Caco-2 (cell line): ENCODE measurements at regions not wholly inside any gene's neighbourhood (a gene's known extent, or its start where the extent isn't known, plus 50 kb on each side); places are given as distances from the start of the nearest gene placed in this dataset.

Experiments
- BruUV-seq: library from RNA; stranded (reverse); fragments of 400-500 nt; replicated peaks from 2 replicates; lab custom pipeline; 2021; lab: Mats Ljungman, UMichigan
- CTCF ChIA-PET: fragments of 300-600 bp; sonication (Branson Sonifier 250); formaldehyde crosslinking; loops from one replicate; lab custom pipeline; 2022; ENCODE audit warnings: antibody characterized with exemption; lab: Charles Lee
- POLR2A ChIA-PET: fragments of 300-600 bp; sonication (Branson Sonifier 250); formaldehyde crosslinking; loops from one replicate; lab custom pipeline; 2022; ENCODE audit warnings: antibody characterized with exemption; lab: Charles Lee
- DNase-seq, 2 experiments: peaks; one replicate each; pipeline versions ENCODE4 v3.0.0 to v3.0.0-alpha.2; 2020 to 2022
- H3K27me3 ChIP-seq: replicated peaks from 2 replicates; pipeline ENCODE4 v1.6.0; 2011; ENCODE audit warnings: low read length; ENCODE audit not compliant: control insufficient read depth, insufficient read depth
- H3K36me3 ChIP-seq: 2 replicates; pipeline ENCODE4 v1.5.1; 2011; ENCODE audit warnings: low read length; ENCODE audit not compliant: control insufficient read depth, insufficient read depth
- H3K4me1 ChIP-seq: fragments of 250-450 bp; sonication (Bioruptor Pico); 2 replicates; pipeline ENCODE4 v1.5.1; 2020; ENCODE audit warnings: mild to moderate bottlenecking
- H3K4me3 ChIP-seq: 2 replicates; pipeline ENCODE4 v1.5.1; 2011; ENCODE audit warnings: low read depth, mild to moderate bottlenecking, control low read depth, low read length
- H3K9me3 ChIP-seq: fragments of 250-450 bp; sonication (Bioruptor Pico); 2 replicates; pipeline ENCODE4 v1.5.1; 2020; ENCODE audit warnings: mild to moderate bottlenecking, moderate library complexity
- H3K27ac Mint-ChIP-seq: one replicate; pipeline ENCODE4 v1.8.0; 2022; ENCODE audit warnings: mixed read lengths; ENCODE audit not compliant: unreplicated experiment
- H3K27me3 Mint-ChIP-seq: one replicate; pipeline ENCODE4 v1.8.0; 2022; ENCODE audit warnings: mixed read lengths; ENCODE audit not compliant: insufficient read depth, unreplicated experiment
- H3K36me3 Mint-ChIP-seq: one replicate; pipeline ENCODE4 v1.8.0; 2022; ENCODE audit warnings: mild to moderate bottlenecking, mixed read lengths; ENCODE audit not compliant: insufficient read depth, unreplicated experiment
- H3K4me1 Mint-ChIP-seq: one replicate; pipeline ENCODE4 v1.8.0; 2022; ENCODE audit warnings: low read depth, mixed read lengths; ENCODE audit not compliant: unreplicated experiment
- H3K4me3 Mint-ChIP-seq: one replicate; pipeline ENCODE4 v1.8.0; 2022; ENCODE audit warnings: mild to moderate bottlenecking, moderate library complexity, mixed read lengths; ENCODE audit not compliant: unreplicated experiment
- H3K9me3 Mint-ChIP-seq: one replicate; pipeline ENCODE4 v1.8.0; 2022; ENCODE audit warnings: mixed read lengths; ENCODE audit not compliant: unreplicated experiment
- CTCF ChIP-seq, 2 experiments: fragments of 200-600 bp in 1 of 2; IDR thresholded peaks; 1 replicate in 1 of 2; 2 replicates in 1 of 2; pipeline versions ENCODE4 v1.5.1 to v1.8.0; 2011 to 2022; ENCODE audit warnings: antibody characterized with exemption in 1 of 2, control low read depth in 1 of 2, inconsistent platforms in 1 of 2, low read depth in 1 of 2, low read length in 1 of 2, mild to moderate bottlenecking in 1 of 2, moderate library complexity in 1 of 2; ENCODE audit not compliant: insufficient read depth in 1 of 2, severe bottlenecking in 1 of 2, unreplicated experiment in 1 of 2
- intact Hi-C: fragments of 100-400 bp; cut with micrococcal nuclease; formaldehyde crosslinking; loops from one replicate; pipeline ENCODE4 v1.10.0; 2022; ENCODE audit not compliant: unreplicated experiment

DNA sequence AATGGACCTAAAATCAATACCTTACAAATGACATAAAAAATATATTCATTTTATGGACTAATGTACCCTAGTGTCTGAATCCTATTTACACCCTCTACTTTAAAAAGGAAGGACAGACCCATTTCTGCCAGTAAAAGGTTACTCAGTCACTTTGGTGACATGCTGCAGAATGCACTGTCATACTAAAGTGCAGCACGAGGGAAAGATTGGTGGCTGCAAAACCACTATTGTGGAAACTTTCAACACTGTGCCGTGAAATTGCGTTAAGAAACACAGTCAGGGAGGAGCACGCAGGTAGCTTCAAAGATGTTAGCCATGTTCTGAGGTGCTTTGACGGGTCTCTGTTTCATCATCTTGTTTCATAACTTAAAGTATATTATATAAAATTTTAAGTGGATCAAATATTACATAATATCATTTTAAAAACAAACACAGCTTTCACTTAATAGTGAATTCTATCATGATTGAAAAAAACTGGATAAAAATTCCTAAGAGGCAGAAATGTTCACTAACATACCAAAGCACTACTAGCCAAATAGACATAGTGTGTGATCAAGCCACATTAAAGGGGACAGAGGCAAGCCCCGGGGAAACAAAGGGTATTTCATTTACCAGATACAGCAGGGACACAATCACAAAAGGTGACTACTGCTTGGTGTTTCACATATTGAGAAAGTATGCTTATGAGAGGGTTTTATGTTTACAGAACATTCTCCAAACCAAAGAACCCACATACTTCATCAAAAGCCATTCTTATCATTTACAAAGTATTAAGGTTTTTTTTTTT is 330.8 kb upstream of the SOX5 start:
- Histone ChIP-seq H3K4me1 (no peaks in the 10 kb centered on the region), H3K4me3 (no peak overlapping the region), H3K9me3 (no peaks in the 10 kb centered on the region), H3K36me3 (no peaks in the 10 kb centered on the region), H3K27me3 (no peaks in the 10 kb centered on the region)
- peaks cover 7% of the 10 kb centered on the region for H3K4me1 Mint-ChIP-seq
- H3K27me3 Mint-ChIP-seq: no peaks in the 10 kb centered on the region
- CTCF ChIA-PET: no interaction called here
- POLR2A ChIA-PET: no interaction called here
- H3K9me3 Mint-ChIP-seq: no peaks in the 10 kb centered on the region
- BruUV-seq: no TSS peak
- H3K36me3 Mint-ChIP-seq: no peaks in the 10 kb centered on the region
- TF ChIP-seq CTCF (IDR thresholded peaks at IDR 0.05; ENCODE audit: insufficient read depth in 1 of 2, low read depth in 1 of 2, low read length in 1 of 2, severe bottlenecking in 1 of 2, unreplicated experiment in 1 of 2): no peak
- no peak for DNase-seq
- no peak overlapping the region for H3K4me3 Mint-ChIP-seq
- no peak overlapping the region for H3K27ac Mint-ChIP-seq
- intact Hi-C loops: no loop called here

DNA sequence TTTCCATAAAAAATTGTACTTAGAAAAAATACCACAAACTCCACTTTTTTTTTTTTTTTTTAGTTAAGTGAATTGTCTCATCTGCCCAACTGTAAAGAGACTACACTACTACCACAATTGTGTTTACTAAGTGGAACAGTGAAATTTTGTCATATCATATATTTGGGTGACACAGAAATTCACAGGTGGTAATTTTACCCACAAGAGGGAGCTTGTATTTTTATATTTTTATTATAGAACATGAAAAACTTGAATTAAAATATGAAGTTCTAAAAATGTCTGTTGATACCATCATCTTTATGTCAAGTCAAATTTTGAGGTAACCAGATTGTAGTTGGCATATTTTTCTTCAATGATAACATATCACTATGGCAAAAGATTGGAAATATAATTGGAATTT is 329.4 kb upstream of the SOX5 start:
- ChIA-PET CTCF (no interaction called here), POLR2A (no interaction called here)
- Histone ChIP-seq H3K4me1 (no peaks in the 10 kb centered on the region), H3K36me3 (no peaks in the 10 kb centered on the region), H3K27me3 (no peaks in the 10 kb centered on the region), H3K9me3 (no peaks in the 10 kb centered on the region), H3K4me3 (no peak overlapping the region)
- peaks cover 7% of the 10 kb centered on the region for H3K4me1 Mint-ChIP-seq
- no peaks in the 10 kb centered on the region for H3K36me3 Mint-ChIP-seq
- H3K4me3 Mint-ChIP-seq: no peak overlapping the region
- BruUV-seq: no TSS peak
- TF ChIP-seq CTCF (IDR thresholded peaks at IDR 0.05; ENCODE audit: insufficient read depth in 1 of 2, low read depth in 1 of 2, low read length in 1 of 2, severe bottlenecking in 1 of 2, unreplicated experiment in 1 of 2): no peak
- intact Hi-C loops: loop anchor here (10.0 kb wide), 1 partner anchor 264 kb away; no protein-coding TSS in a partner anchor
- no peak overlapping the region for H3K27ac Mint-ChIP-seq
- H3K9me3 Mint-ChIP-seq: no peaks in the 10 kb centered on the region
- H3K27me3 Mint-ChIP-seq: no peaks in the 10 kb centered on the region
- DNase-seq: no peak

DNA sequence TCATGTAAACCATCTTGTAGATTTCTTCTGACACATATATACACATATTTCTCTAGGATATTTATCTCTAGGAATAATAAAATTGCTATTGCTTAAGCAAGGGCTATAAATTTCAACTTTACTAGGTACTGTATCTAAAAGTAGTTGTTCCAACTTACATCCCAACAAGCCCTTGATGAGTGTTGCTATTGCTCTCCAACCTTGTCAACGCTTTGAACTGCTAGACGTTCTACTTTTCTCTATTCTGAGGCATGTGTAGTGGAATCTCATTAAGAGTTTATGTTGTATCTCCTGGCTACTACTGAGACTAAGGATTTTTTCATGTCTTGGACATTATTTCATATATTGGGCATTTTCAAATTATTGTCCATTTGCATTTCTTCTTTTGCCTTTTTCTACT is 321.5 kb upstream of the SOX5 start:
- TF ChIP-seq CTCF (IDR thresholded peaks at IDR 0.05; ENCODE audit: insufficient read depth in 1 of 2, low read depth in 1 of 2, low read length in 1 of 2, severe bottlenecking in 1 of 2, unreplicated experiment in 1 of 2): no peak
- Histone ChIP-seq H3K9me3 (no peaks in the 10 kb centered on the region), H3K27me3 (no peaks in the 10 kb centered on the region), H3K4me1 (no peaks in the 10 kb centered on the region), H3K36me3 (no peaks in the 10 kb centered on the region), H3K4me3 (no peak overlapping the region)
- BruUV-seq: no TSS peak
- ChIA-PET CTCF (no interaction called here), POLR2A (no interaction called here)
- H3K9me3 Mint-ChIP-seq: no peaks in the 10 kb centered on the region
- no peak overlapping the region for H3K27ac Mint-ChIP-seq
- no peaks in the 10 kb centered on the region for H3K27me3 Mint-ChIP-seq
- H3K36me3 Mint-ChIP-seq: no peaks in the 10 kb centered on the region
- intact Hi-C loops: loop anchor here (10.0 kb wide), 1 partner anchor 256 kb away; no protein-coding TSS in a partner anchor
- no peak overlapping the region for H3K4me3 Mint-ChIP-seq
- DNase-seq: no peak
- no peaks in the 10 kb centered on the region for H3K4me1 Mint-ChIP-seq
